Ishikawa (cell line): ENCODE measurements at regions not wholly inside any gene's neighbourhood (a gene's known extent, or its start where the extent isn't known, plus 50 kb on each side); places are given as distances from the start of the nearest gene placed in this dataset.

ENCODE experiments used
- CREB1 ChIP-seq: IDR thresholded peaks from 2 replicates; pipeline ENCODE4 v1.6.1; 2012; ENCODE audit warnings: low read depth
- EP300 ChIP-seq: IDR thresholded peaks from 2 replicates; pipeline ENCODE4 v1.6.1; 2012; ENCODE audit warnings: borderline replicate concordance
- MAX ChIP-seq: IDR thresholded peaks from 2 replicates; pipeline ENCODE4 v1.6.1; 2012
- RAD21 ChIP-seq: IDR thresholded peaks from 2 replicates; pipeline ENCODE4 v1.6.1; 2012; ENCODE audit warnings: low read depth
- TF ChIP-seq, protein P1 (sequence below): IDR thresholded peaks from 2 replicates; pipeline ENCODE4 v1.6.1; 2012; ENCODE audit warnings: low read depth, mild to moderate bottlenecking

- TF ChIP-seq RAD21, result no peak
- no peak for TF ChIP-seq MAX
- TF ChIP-seq, protein P1, sequence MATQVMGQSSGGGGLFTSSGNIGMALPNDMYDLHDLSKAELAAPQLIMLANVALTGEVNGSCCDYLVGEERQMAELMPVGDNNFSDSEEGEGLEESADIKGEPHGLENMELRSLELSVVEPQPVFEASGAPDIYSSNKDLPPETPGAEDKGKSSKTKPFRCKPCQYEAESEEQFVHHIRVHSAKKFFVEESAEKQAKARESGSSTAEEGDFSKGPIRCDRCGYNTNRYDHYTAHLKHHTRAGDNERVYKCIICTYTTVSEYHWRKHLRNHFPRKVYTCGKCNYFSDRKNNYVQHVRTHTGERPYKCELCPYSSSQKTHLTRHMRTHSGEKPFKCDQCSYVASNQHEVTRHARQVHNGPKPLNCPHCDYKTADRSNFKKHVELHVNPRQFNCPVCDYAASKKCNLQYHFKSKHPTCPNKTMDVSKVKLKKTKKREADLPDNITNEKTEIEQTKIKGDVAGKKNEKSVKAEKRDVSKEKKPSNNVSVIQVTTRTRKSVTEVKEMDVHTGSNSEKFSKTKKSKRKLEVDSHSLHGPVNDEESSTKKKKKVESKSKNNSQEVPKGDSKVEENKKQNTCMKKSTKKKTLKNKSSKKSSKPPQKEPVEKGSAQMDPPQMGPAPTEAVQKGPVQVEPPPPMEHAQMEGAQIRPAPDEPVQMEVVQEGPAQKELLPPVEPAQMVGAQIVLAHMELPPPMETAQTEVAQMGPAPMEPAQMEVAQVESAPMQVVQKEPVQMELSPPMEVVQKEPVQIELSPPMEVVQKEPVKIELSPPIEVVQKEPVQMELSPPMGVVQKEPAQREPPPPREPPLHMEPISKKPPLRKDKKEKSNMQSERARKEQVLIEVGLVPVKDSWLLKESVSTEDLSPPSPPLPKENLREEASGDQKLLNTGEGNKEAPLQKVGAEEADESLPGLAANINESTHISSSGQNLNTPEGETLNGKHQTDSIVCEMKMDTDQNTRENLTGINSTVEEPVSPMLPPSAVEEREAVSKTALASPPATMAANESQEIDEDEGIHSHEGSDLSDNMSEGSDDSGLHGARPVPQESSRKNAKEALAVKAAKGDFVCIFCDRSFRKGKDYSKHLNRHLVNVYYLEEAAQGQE, result no peak
- TF ChIP-seq EP300, result no peak
- TF ChIP-seq CREB1, result no peak
Observed at GRCh38 chr5:82808960-82809359, 268.2 kb downstream of the TMEM167A start.
